ENCODE measurements at regions not wholly inside any gene's neighbourhood (a gene's known extent, or its start where the extent isn't known, plus 50 kb on each side); places are given as distances from the start of the nearest gene placed in this dataset.

DNA sequence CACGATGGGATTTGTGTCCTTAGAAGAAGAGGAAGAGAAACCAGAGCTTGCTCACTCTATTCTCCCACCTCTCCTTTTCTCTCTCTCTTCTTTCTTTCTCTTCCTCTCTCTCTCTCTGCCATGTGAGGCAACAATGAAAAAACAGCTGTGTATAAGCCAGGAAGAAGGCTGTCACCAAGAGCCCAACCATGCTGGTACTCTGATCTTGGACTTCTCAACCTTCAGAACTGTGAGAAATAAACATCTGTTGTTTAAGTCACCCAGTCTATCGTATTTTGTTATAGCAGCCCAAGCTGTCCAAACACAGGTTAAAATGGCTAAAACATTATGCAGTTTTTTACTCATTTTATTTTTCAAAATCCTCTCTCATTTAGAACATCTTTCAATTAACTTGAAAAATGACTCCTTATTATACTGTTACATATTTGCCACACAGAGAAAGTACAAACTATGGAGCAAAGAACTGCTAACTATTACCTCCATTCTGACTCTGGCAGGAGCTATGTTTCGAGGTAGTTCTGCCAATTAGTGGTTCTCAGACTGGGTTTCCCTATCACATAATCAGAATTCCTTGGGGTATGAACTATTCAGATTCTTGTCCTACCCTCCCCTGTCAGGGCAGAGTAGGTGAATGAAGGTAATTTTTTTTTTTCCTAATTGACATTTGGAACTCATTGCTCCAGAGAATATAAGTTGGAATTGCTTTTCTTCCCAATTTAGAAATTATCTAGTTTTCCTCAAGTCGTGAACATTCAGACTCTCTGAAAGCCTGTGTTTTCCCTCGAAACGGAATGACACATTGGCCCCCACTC lies 434.6 kb downstream of the ENC1 start:
- Histone ChIP-seq H3K4me3 (ENCODE audit: low read depth, low read length) (no peak overlapping the region), H3K36me3 (ENCODE audit: insufficient read depth) (no peaks in the 10 kb centered on the region), H3K4me1 (ENCODE audit: insufficient read depth) (no peaks in the 10 kb centered on the region), H3K27ac (ENCODE audit: low read depth) (no peak overlapping the region)
- DNase-seq (ENCODE audit: extremely low spot score), result no peak
- 49% methylated on average over 6 of the region's 6 CpGs for WGBS

DNA sequence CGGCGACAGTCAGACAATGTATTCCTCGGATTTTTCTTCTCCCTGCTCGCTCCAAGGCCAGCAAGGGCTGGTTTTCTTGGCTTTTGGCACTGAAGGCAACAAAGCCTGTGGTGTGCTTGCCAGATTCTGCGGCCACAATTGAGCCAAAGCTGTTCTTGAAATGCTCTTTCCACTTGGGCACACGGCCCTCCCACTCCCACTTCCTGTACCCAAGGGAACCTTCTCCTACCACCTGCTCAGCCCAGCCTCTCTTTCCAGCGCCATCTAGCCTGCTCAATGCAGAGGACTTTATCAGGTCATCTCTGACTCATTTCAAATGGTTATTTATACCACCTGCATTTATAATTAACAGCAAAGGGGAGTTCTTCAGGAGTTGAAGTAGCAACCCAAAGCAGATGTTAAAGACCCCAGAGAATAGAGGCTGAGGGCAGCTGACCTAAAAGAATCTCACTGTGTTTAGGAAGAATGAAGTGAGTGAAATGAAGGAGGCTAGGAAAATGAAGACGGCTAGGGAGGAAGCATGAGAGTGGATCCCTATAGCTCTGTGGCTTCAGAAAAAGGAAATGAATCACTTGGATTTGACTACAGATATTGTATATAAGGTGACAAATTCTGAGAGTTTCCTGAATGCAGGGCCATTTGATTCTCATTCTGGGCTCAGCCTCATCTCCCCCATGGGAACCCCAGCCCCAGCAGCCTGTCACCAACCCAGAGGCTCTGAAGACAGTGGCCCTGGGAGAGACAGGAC lies 439.0 kb downstream of the ENC1 start:
- Histone ChIP-seq H3K4me1 (ENCODE audit: insufficient read depth) (no peaks in the 10 kb centered on the region), H3K4me3 (ENCODE audit: low read depth, low read length) (no peak overlapping the region), H3K27ac (ENCODE audit: low read depth) (no peak overlapping the region), H3K36me3 (ENCODE audit: insufficient read depth) (no peaks in the 10 kb centered on the region)
- no peak for DNase-seq (ENCODE audit: extremely low spot score)
- 54% methylated on average over 8 of the region's 8 CpGs for WGBS

DNA sequence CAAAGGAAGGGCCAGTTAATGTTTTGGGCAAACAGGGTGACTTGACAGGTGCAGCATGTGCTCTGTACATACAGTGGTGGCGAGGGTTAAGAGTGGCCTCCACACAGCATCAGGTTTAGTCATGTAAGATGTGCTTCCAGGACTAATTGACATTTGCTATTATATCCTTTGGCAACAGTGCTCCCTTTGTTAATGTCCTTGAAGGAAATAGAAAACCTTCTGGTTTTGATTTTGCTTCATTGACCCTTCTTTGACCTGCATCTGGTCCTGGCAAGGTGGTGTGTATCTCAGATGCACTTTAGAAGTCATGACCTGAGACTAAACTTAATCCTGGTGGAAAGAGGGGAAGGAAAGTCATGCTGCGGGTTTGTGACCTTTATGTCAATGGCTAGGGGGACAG lies 440.0 kb downstream of the ENC1 start:
- H3K4me3 ChIP-seq (ENCODE audit: low read depth, low read length), result no peak overlapping the region
- no peak for DNase-seq (ENCODE audit: extremely low spot score)
- no peaks in the 10 kb centered on the region for H3K36me3 ChIP-seq (ENCODE audit: insufficient read depth)
- H3K4me1 ChIP-seq (ENCODE audit: insufficient read depth), result no peaks in the 10 kb centered on the region
- no peak overlapping the region for H3K27ac ChIP-seq (ENCODE audit: low read depth)
- 93% methylated on average over 2 of the region's 2 CpGs for WGBS

DNA sequence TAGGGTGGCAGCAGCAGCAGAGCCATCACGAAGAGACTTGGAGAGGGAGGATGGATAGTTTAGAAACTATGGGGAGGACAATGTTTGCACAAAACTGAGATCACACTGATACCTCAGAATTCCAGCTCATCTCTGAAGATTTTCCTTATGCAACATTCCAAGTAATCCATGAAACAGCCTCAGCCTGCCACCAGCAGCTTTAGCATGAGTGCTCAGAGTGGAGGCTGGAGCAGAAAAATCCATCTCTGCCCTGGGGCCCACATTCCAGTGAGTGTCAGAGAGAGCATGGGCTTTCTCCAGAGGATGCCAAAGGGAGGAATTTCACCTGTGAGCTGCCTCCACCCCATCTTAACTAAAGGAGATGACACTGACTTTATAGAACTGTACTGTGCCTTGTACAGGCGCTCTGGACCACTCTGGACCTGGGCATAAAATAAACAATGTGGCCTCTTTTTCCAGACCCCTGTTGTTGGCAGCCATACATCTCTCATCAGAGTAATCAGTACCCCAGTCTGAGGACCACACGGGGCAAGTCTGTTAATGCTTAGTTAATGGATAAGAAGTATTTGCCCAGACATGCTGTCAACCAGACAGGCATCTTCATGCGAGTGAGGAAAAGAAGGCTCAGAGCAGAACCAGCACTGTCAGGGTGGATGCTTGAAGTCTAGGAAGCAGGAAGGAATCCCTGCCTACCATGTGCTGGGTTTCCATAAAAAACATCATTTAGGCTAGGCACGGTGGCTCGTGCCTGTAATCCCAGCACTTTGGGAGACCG lies 440.9 kb downstream of the ENC1 start:
- Histone ChIP-seq H3K4me1 (ENCODE audit: insufficient read depth) (no peaks in the 10 kb centered on the region), H3K36me3 (ENCODE audit: insufficient read depth) (no peaks in the 10 kb centered on the region), H3K4me3 (ENCODE audit: low read depth, low read length) (no peak overlapping the region), H3K27ac (ENCODE audit: low read depth) (no peak overlapping the region)
- 87% methylated on average over 7 of the region's 7 CpGs for WGBS
- DNase-seq (ENCODE audit: extremely low spot score), result no peak

DNA sequence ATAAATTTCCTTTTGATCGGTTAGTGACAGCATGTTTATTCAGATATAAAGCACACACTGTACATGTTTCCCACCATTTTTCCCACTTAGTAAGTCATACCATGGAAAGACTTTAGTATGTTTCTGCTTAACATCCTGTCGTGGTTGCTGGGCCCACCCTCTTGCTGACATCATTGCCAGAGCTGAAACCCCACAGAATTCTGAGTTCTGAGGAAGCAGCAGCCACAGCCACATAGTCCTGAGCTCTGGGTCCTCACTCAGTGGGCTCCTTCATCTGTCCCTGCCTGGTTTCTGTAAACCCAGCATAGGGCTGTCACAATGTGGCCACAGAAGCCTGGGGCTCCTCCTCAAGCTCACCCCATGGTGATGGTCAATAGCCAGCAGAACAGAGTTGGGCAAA lies 441.5 kb downstream of the ENC1 start:
- 44% methylated on average over 2 of the region's 2 CpGs for WGBS
- Histone ChIP-seq H3K4me3 (ENCODE audit: low read depth, low read length) (no peak overlapping the region), H3K36me3 (ENCODE audit: insufficient read depth) (no peaks in the 10 kb centered on the region), H3K4me1 (ENCODE audit: insufficient read depth) (no peaks in the 10 kb centered on the region), H3K27ac (ENCODE audit: low read depth) (no peak overlapping the region)
- no peak for DNase-seq (ENCODE audit: extremely low spot score)

DNA sequence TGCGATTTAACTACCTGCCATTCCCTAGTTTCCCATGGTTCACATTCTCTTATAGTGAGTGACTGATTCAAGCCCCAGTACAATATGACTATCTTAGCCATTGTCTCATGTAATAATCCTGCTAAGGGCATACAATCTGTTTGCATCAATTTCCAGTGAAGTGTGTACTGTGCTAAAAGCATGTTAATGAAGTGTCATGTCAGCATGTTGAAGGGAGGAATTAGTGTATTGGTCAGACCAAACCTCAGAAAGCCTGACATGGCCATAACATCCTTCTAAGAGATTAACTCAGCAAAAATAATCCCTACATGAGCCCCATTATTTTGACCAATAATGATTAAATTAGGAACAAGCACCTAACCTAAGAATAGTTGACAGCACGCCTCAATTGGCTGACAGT lies 442.4 kb downstream of the ENC1 start:
- no peak for DNase-seq (ENCODE audit: extremely low spot score)
- no peak overlapping the region for H3K27ac ChIP-seq (ENCODE audit: low read depth)
- no peaks in the 10 kb centered on the region for H3K36me3 ChIP-seq (ENCODE audit: insufficient read depth)
- H3K4me1 ChIP-seq (ENCODE audit: insufficient read depth), result no peaks in the 10 kb centered on the region
- H3K4me3 ChIP-seq (ENCODE audit: low read depth, low read length), result no peak overlapping the region
- 100% methylated on average over 2 of the region's 2 CpGs for WGBS

DNA sequence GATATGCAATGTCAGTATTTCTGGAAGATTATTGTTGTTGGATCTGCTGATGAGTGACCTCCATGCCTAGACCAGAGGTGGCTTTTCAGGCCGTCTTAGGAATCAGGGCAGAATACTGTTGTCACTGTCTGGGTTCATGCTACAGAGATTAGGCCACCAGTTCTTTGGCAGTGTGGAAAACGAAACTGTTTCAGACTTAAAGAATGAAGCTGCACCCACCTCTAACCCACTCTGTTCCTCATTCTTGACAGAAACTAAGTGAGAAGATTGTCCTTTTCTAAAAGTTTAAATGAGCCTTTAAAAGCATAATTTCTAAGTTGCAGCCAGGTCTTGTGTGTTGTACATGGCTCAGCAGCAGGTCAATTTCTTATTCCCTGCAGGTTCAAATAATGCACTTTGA lies 444.3 kb downstream of the ENC1 start:
- Histone ChIP-seq H3K27ac (ENCODE audit: low read depth) (no peak overlapping the region), H3K4me1 (ENCODE audit: insufficient read depth) (no peaks in the 10 kb centered on the region), H3K4me3 (ENCODE audit: low read depth, low read length) (no peak overlapping the region), H3K36me3 (ENCODE audit: insufficient read depth) (no peaks in the 10 kb centered on the region)
- 83% methylated on average over 2 of the region's 2 CpGs for WGBS
- DNase-seq (ENCODE audit: extremely low spot score), result no peak

DNA sequence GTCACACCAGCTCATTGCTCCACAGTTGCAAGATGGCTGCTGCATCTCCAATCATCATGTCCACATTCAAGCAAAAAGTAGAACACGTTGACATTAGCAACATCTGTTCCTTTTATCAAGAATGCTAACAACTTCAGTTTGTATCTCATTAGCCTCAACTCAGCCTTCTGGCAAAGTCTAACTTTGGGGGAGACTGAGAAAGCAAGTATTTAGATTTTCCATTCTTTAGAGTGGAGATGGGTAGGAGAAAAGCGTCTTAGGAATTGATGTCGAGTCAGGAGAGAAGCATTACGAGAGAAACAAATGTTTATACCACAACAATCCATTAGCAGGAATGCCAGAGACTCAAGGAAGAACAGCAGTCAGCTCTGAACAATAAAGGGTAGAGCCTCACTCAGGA lies 446.3 kb downstream of the ENC1 start:
- no peak for DNase-seq (ENCODE audit: extremely low spot score)
- Histone ChIP-seq H3K27ac (ENCODE audit: low read depth) (no peak overlapping the region), H3K4me3 (ENCODE audit: low read depth, low read length) (no peak overlapping the region), H3K36me3 (ENCODE audit: insufficient read depth) (no peaks in the 10 kb centered on the region), H3K4me1 (ENCODE audit: insufficient read depth) (no peaks in the 10 kb centered on the region)
- 65% methylated on average over 4 of the region's 4 CpGs for WGBS

DNA sequence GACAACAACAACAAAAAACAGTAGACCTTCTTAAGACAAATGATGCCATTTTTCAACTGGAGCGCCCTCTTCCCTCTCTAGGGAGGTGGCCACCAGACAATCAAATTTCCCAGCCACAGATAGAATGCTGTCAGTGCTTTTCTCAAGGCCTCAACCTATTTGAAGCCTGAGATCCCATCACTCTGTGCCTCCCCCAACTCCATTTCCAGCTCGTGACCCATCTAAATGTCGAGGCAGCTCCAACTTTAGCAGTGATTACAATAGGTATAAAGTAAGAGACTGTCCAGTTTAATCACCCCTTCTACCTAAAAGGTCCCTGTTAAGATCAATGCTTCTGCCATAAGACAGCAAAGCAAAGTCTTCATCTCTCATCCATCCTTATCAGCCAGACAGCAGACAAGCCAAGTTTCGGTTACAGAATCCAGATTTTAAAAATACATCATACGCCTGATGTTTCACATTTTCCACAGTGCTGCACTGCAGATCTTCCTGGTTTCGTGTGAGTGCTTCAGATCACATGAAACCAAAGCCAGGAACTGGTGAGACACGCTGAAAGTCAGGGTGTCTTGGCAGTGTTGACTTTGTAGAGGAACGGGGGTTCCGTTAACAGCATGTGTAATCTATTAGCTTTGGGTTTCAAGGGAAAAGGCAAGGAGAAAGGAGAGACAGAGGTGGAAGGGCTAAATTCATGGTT lies 447.8 kb downstream of the ENC1 start:
- H3K27ac ChIP-seq (ENCODE audit: low read depth), result no peak overlapping the region
- H3K4me1 ChIP-seq (ENCODE audit: insufficient read depth), result no peaks in the 10 kb centered on the region
- no peaks in the 10 kb centered on the region for H3K36me3 ChIP-seq (ENCODE audit: insufficient read depth)
- H3K4me3 ChIP-seq (ENCODE audit: low read depth, low read length), result no peak overlapping the region
- DNase-seq (ENCODE audit: extremely low spot score), result no peak
- WGBS, result 54% methylated on average over 9 of the region's 9 CpGs

DNA sequence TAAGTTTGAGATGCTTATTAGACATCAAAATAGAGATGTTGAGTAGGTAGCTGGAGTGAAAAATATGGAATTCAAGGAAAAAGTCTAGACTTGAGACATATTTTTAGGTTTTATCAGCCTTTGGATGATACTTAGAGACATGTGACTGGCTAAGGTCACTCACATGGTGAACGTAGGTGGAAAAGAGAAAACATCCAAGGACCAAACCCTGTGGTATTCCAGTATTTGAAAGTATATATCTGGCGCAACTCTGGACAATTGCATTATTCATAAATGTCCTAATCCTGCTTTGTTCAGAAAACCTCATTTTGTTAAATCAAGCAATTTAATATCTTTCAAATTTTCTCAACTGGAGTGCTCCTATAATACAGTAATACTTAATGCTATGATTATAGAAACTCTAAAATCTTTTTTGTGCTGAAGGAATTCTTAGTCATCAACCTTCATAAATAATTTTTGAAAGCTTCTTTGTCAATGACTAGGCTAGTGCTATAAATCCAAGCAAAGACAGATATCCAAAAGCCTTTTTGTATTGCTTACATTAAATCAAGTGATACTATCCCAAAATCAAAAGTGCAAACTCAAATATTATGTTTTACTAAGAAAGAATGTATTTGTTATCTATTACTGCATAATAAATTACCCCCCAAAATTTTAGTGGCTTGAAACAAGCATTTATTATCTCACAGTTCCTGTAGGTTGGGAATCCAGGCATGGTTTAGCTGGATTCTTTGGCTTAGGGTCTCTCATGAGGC lies 452.0 kb downstream of the ENC1 start:
- H3K36me3 ChIP-seq (ENCODE audit: insufficient read depth), result no peaks in the 10 kb centered on the region
- 98% methylated on average over 2 of the region's 2 CpGs for WGBS
- no peak for DNase-seq (ENCODE audit: extremely low spot score)
- no peak overlapping the region for H3K4me3 ChIP-seq (ENCODE audit: low read depth, low read length)
- H3K27ac ChIP-seq (ENCODE audit: low read depth), result no peak overlapping the region
- no peaks in the 10 kb centered on the region for H3K4me1 ChIP-seq (ENCODE audit: insufficient read depth)

DNA sequence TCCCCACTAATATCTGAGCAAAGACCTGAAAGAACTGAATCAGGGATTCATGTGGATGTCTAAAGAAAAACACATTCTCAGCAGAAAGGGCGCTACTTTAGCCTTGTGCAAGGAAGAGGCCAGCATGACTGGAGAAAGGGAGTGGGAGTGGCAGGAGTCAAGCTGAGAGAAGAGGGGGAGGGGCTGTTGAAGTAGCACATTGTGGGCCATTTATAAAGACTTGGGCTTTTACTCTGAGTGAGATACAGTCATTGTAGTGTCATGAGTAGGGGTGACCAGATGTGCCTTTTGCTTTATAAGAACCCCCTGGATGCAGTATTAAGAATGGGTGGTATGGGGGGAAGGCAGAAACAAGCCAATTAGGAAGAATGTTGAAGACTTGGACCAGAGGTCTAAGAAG lies 452.8 kb downstream of the ENC1 start:
- whole genome bisulfite sequencing, result 100% methylated on average over 1 of the region's 1 CpG
- Histone ChIP-seq H3K4me3 (ENCODE audit: low read depth, low read length) (no peak overlapping the region), H3K36me3 (ENCODE audit: insufficient read depth) (no peaks in the 10 kb centered on the region), H3K4me1 (ENCODE audit: insufficient read depth) (no peaks in the 10 kb centered on the region), H3K27ac (ENCODE audit: low read depth) (no peak overlapping the region)
- no peak for DNase-seq (ENCODE audit: extremely low spot score)

DNA sequence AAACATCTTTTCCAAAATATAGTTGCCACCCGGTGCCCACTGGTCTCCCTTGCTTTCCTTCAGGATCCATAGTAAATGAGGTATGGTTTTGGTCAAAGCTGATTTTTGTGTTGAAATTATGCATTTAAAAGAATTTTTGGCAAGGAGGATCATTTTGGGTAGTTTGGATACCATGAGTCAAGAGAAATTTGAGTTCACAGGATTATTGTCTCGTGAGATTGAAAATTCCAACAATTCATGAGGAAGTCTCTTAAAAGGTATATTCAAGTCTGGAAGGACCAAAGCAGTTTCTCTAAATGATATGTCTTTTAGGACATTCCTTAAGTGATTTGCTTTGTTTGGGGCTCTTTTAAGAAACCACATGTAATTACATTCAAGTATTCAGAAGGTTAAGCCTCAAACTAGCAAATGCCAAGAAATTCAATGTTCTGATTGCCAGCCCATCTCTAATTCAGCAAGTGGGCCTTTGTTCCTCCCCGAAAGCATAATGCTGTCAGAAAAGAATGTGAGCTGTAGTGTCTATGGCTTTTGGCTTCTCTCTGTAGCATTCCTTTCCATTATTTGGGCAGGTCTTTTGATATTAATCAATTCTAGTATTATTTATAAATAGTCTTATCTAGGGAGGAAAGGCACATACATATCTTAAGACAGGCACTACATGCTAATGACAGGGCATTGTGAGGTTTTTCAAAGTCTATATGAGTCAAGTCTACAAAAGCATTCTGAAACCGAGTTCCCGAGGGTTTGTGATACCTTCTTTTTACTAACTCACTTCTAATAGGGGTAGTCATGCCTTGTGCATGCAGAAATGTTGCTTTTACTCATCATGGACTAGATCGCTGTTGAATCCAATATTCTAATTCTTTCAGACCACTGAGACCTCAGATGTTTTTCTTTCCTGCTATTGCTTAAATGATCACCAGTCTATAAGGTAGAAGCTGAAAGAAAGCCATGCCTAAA lies 453.9 kb downstream of the ENC1 start:
- Histone ChIP-seq H3K4me1 (ENCODE audit: insufficient read depth) (no peaks in the 10 kb centered on the region), H3K27ac (ENCODE audit: low read depth) (no peak overlapping the region), H3K4me3 (ENCODE audit: low read depth, low read length) (no peak overlapping the region), H3K36me3 (ENCODE audit: insufficient read depth) (no peaks in the 10 kb centered on the region)
- 88% methylated on average over 6 of the region's 6 CpGs for WGBS
- DNase-seq (ENCODE audit: extremely low spot score), result no peak
